Osteoblast (primary cell): ENCODE measurements at regions not wholly inside any gene's neighbourhood (a gene's known extent, or its start where the extent isn't known, plus 50 kb on each side); places are given as distances from the start of the nearest gene placed in this dataset.

Experiments used
- DNase-seq: peaks from one replicate; pipeline ENCODE4 v3.0.0; 2011; ENCODE audit warnings: low spot score, mixed read lengths; ENCODE audit not compliant: insufficient read length; ENCODE audit errors: missing footprints
- H2AFZ ChIP-seq: 2 replicates; pipeline ENCODE4 v1.6.0; 2011; ENCODE audit warnings: mild to moderate bottlenecking, low read length
- H3K27ac ChIP-seq: 2 replicates; pipeline ENCODE4 v1.5.1; 2011; ENCODE audit warnings: mild to moderate bottlenecking, low read depth, low read length, moderate library complexity
- H3K27me3 ChIP-seq: 2 replicates; pipeline ENCODE4 v1.6.0; 2012; ENCODE audit warnings: mild to moderate bottlenecking, control low read depth, inconsistent platforms, low read length, moderate library complexity; ENCODE audit not compliant: insufficient read depth
- H3K36me3 ChIP-seq: 2 replicates; pipeline ENCODE4 v1.5.1; 2011; ENCODE audit warnings: mild to moderate bottlenecking, low read length, control low read depth, moderate library complexity; ENCODE audit not compliant: insufficient read depth
- H3K4me1 ChIP-seq: 2 replicates; pipeline ENCODE4 v1.5.1; 2011; ENCODE audit warnings: mild to moderate bottlenecking, low read length, control low read depth, moderate library complexity; ENCODE audit not compliant: insufficient read depth
- H3K4me2 ChIP-seq: 2 replicates; pipeline ENCODE4 v1.6.0; 2011; ENCODE audit warnings: mild to moderate bottlenecking, low read length; ENCODE audit not compliant: insufficient read depth
- H3K4me3 ChIP-seq: fragments of 200-600 bp; sonication (generic); 3 replicates; pipeline ENCODE4 v1.5.1; 2012; ENCODE audit warnings: mild to moderate bottlenecking, low read length, inconsistent platforms; ENCODE audit not compliant: insufficient read depth
- H3K79me2 ChIP-seq: 2 replicates; pipeline ENCODE4 v1.6.0; 2012; ENCODE audit warnings: mild to moderate bottlenecking, low read length, control low read depth, inconsistent platforms; ENCODE audit not compliant: insufficient read depth
- H3K9me3 ChIP-seq: 2 replicates; pipeline ENCODE4 v1.5.1; 2011; ENCODE audit warnings: low read depth, low read length, control low read depth
- H4K20me1 ChIP-seq: 2 replicates; pipeline ENCODE4 v1.6.0; 2012; ENCODE audit warnings: mild to moderate bottlenecking, low read length, control low read depth; ENCODE audit not compliant: insufficient read depth
- CTCF ChIP-seq: IDR thresholded peaks from 2 replicates; pipeline ENCODE4 v1.5.1; 2011; ENCODE audit warnings: mild to moderate bottlenecking, low read depth, low read length, moderate library complexity; ENCODE audit errors: extremely low read depth

GRCh38 chr2:228938629-228939028 is 332.5 kb downstream of the PID1 start:
- Histone ChIP-seq H4K20me1 (no peaks in the 10 kb centered on the region), H3K79me2 (no peaks in the 10 kb centered on the region), H3K27ac (no peak overlapping the region), H3K4me2 (no peak overlapping the region), H3K9me3 (no peaks in the 10 kb centered on the region), H3K36me3 (no peaks in the 10 kb centered on the region), H2AFZ (no peak overlapping the region), H3K27me3 (no peaks in the 10 kb centered on the region), H3K4me1 (no peaks in the 10 kb centered on the region), H3K4me3 (no peak overlapping the region)
- TF ChIP-seq CTCF = no peak
- DNase-seq = no peak

- no peak overlapping the region for H3K27ac ChIP-seq
- H3K27me3 ChIP-seq = no peaks in the 10 kb centered on the region
- H2AFZ ChIP-seq = no peak overlapping the region
- H3K4me2 ChIP-seq = no peak overlapping the region
- H3K4me1 ChIP-seq = no peaks in the 10 kb centered on the region
- DNase-seq = no peak
- no peaks in the 10 kb centered on the region for H3K36me3 ChIP-seq
- no peak for TF ChIP-seq CTCF
- H3K4me3 ChIP-seq = no peak overlapping the region
- H4K20me1 ChIP-seq = no peaks in the 10 kb centered on the region
- H3K79me2 ChIP-seq = no peaks in the 10 kb centered on the region
- H3K9me3 ChIP-seq = peaks cover 3% of the 10 kb centered on the region
These were observed 343.8 kb downstream of the PID1 start for GRCh38 chr2:228927028-228928010.

GRCh38 chr2:228919808-228920207 is 351.3 kb downstream of the PID1 start:
- no peak overlapping the region for H3K4me3 ChIP-seq
- no peak overlapping the region for H3K27ac ChIP-seq
- no peak overlapping the region for H2AFZ ChIP-seq
- H3K4me2 ChIP-seq = no peak overlapping the region
- DNase-seq = no peak
- H4K20me1 ChIP-seq = no peaks in the 10 kb centered on the region
- no peaks in the 10 kb centered on the region for H3K27me3 ChIP-seq
- H3K9me3 ChIP-seq = peaks cover 2% of the 10 kb centered on the region
- no peaks in the 10 kb centered on the region for H3K79me2 ChIP-seq
- H3K36me3 ChIP-seq = no peaks in the 10 kb centered on the region
- TF ChIP-seq CTCF = no peak
- H3K4me1 ChIP-seq = no peaks in the 10 kb centered on the region

GRCh38 chr2:228917220-228917619 is 353.9 kb downstream of the PID1 start:
- H3K27ac ChIP-seq = no peak overlapping the region
- no peak for TF ChIP-seq CTCF
- H3K4me1 ChIP-seq = no peaks in the 10 kb centered on the region
- H3K27me3 ChIP-seq = no peaks in the 10 kb centered on the region
- H2AFZ ChIP-seq = no peak overlapping the region
- H4K20me1 ChIP-seq = no peaks in the 10 kb centered on the region
- no peak overlapping the region for H3K4me2 ChIP-seq
- peaks cover 2% of the 10 kb centered on the region for H3K9me3 ChIP-seq
- no peak overlapping the region for H3K4me3 ChIP-seq
- DNase-seq = no peak
- no peaks in the 10 kb centered on the region for H3K79me2 ChIP-seq
- H3K36me3 ChIP-seq = no peaks in the 10 kb centered on the region
